ENCODE measurements at regions not wholly inside any gene's neighbourhood (a gene's known extent, or its start where the extent isn't known, plus 50 kb on each side); places are given as distances from the start of the nearest gene placed in this dataset.

GRCh38 chr12:124689631-124690030, 122.2 kb upstream of the NCOR2 start:
- no peak overlapping the region for H3K27ac ChIP-seq (replicated peaks)
- no peak for DNase-seq
- no peak overlapping the region for H3K4me3 ChIP-seq
- intact Hi-C loops (cut with micrococcal nuclease) = no loop called here
- no peaks in the 10 kb centered on the region for H3K27me3 ChIP-seq (ENCODE audit: low read depth)
- H3K9me3 ChIP-seq (replicated peaks) = peaks cover 24% of the 10 kb centered on the region
- no peak for TF ChIP-seq CTCF (IDR thresholded peaks at IDR 0.05; ENCODE audit: borderline replicate concordance)
- peaks cover 50% of the 10 kb centered on the region for H3K4me1 ChIP-seq
- H3K36me3 ChIP-seq = no peaks in the 10 kb centered on the region

GRCh38 chr12:124688356-124688992, 121.1 kb upstream of the NCOR2 start:
- no peak for DNase-seq
- Histone ChIP-seq H3K36me3 (no peaks in the 10 kb centered on the region), H3K4me1 (peaks cover 57% of the 10 kb centered on the region), H3K27ac (replicated peaks) (peak overlapping the region; percentile 93), H3K4me3 (no peak overlapping the region), H3K9me3 (replicated peaks) (peaks cover 24% of the 10 kb centered on the region), H3K27me3 (ENCODE audit: low read depth) (no peaks in the 10 kb centered on the region)
- no peak for TF ChIP-seq CTCF (IDR thresholded peaks at IDR 0.05; ENCODE audit: borderline replicate concordance)
- intact Hi-C loops (cut with micrococcal nuclease) = no loop called here

GRCh38 chr12:124687917-124688316, 120.5 kb upstream of the NCOR2 start:
- H3K4me1 ChIP-seq = peaks cover 63% of the 10 kb centered on the region
- H3K27ac ChIP-seq (replicated peaks) = peak overlapping the region; percentile 93
- TF ChIP-seq CTCF (IDR thresholded peaks at IDR 0.05; ENCODE audit: borderline replicate concordance) = no peak
- intact Hi-C loops (cut with micrococcal nuclease) = no loop called here
- DNase-seq = peak; percentile 56
- peaks cover 20% of the 10 kb centered on the region for H3K9me3 ChIP-seq (replicated peaks)
- H3K4me3 ChIP-seq = no peak overlapping the region
- H3K36me3 ChIP-seq = no peaks in the 10 kb centered on the region
- no peaks in the 10 kb centered on the region for H3K27me3 ChIP-seq (ENCODE audit: low read depth)

GRCh38 chr12:124687174-124687902, 119.9 kb upstream of the NCOR2 start:
- no peak for DNase-seq
- Histone ChIP-seq H3K27ac (replicated peaks) (peak overlapping the region; percentile 93), H3K27me3 (ENCODE audit: low read depth) (no peaks in the 10 kb centered on the region), H3K4me1 (peaks cover 69% of the 10 kb centered on the region), H3K4me3 (no peak overlapping the region), H3K9me3 (replicated peaks) (peaks cover 14% of the 10 kb centered on the region), H3K36me3 (no peaks in the 10 kb centered on the region)
- TF ChIP-seq CTCF (IDR thresholded peaks at IDR 0.05; ENCODE audit: borderline replicate concordance) = no peak
- intact Hi-C loops (cut with micrococcal nuclease) = no loop called here

GRCh38 chr12:124686370-124687173, 119.2 kb upstream of the NCOR2 start:
- peaks cover 76% of the 10 kb centered on the region for H3K4me1 ChIP-seq
- H3K36me3 ChIP-seq = no peaks in the 10 kb centered on the region
- H3K9me3 ChIP-seq (replicated peaks) = peaks cover 7% of the 10 kb centered on the region
- DNase-seq = no peak
- TF ChIP-seq CTCF (IDR thresholded peaks at IDR 0.05; ENCODE audit: borderline replicate concordance) = no peak
- intact Hi-C loops (cut with micrococcal nuclease) = no loop called here
- no peaks in the 10 kb centered on the region for H3K27me3 ChIP-seq (ENCODE audit: low read depth)
- no peak overlapping the region for H3K4me3 ChIP-seq
- peak overlapping the region; percentile 93 for H3K27ac ChIP-seq (replicated peaks)
